NCI-H1092 treated with DMSO at 0.1 percent for 48 hours (cell line): ENCODE measurements at regions not wholly inside any gene's neighbourhood (a gene's known extent, or its start where the extent isn't known, plus 50 kb on each side); places are given as distances from the start of the nearest gene placed in this dataset.

ENCODE experiments used
- DNase-seq: peaks from one replicate; lab custom pipeline; 2025; lab: John Stamatoyannopoulos, UW

DNA sequence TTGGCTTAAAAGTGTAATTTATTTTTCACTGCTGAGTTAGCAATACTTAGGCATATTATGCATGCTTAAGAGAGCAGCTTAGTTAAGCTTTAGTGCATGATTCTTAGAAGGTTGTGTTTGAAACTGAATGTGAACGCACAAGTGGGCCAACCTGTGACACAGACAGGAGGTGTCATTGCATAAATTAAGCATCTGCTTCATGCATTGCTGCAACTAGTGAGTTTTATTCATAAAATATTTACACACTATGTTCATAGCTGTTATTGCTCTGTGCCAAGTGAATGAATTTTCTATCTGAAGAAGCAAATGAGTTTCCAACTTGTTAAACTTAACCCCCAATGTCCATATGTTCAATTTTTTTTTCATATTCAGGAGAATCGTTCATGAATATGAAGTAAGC is 806.4 kb downstream of the GALR1 start:
- DNase-seq = no peak

DNA sequence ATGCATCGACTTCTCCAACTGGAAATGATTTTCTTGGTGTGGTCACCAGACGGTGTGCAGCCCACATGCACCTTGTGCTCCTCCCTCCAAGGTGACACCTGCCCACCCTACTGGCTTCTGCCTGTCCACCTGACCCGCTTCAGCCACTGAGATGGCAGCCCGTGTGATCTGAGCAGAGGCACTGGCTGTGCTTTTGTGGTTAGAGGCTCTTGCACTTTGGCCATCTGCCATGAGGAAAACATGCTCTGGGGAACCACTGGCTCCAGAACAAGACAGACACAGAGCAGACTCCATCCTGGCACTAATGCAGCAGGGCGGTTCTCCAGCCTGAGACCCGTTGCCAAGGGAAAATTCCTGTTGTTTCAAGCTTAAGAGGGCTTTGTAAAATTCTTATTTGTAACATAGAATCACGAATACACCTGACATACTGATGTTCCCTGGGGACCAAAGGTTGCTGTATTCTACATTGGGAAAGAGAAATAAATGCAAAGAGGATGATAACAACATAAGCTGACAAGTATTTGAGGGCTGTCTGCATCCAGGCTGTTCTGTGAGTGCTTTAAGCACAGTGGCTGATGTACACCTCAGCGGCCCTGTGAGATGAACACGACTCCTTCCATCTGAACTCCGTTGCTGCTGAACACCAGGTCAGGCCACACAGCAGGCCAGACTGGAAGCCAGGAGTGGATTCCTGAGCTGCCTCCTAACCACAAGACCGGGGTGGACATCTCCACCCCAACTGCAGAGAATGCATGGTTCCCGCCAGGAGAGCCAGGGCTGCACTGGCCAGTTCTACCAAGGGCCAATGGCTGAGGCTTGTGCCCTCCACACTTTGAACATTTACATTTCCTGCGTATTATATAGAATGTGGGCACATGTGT is 820.4 kb downstream of the GALR1 start:
- DNase-seq = peak; percentile 79

DNA sequence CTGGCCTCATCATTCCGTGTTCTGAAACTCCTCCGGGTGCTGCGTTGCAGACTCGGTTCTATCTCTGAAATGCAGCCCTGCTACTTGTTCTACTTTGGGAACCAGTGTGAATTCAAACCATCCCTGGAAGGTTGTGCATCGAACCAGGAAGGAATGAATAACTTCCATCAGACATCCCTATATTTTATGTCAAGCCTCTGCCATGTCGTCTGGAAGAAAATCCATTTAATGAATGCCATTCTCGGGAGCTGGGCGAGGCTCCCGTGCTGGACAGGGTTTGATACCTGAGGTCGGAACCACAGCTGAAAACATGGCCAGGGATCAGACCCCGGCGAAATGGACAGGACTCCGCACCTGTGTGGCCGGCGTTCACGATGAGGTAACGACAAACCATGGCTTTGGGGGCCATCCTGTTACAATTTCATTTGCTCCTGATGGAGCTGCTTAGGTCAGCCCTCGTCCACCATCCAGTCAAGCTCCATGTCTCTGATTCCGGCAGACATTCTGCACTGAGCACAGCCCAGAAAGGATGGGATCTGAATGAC is 821.6 kb downstream of the GALR1 start:
- DNase-seq = no peak

GRCh38 chr18:78071776-78072175 is 822.1 kb downstream of the GALR1 start:
- no peak for DNase-seq

DNA sequence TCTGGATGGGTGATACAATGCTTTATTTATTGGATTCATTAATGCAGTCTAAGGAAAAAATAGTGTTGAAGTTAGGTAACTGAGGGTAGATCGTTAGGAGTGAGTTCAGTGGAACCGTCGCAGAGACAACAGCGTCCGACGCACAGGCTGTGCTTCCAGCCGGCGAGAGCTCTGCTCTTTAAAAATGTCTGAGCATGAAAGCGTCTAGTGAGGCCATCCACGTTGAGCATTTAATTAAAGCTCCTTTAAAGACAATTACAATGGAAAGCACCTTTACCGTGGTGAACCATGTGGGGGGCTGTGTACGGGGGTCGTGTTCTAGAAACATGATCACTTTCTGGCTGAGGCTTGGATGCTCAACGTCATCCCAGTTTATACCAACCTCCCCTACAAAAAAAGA is 822.7 kb downstream of the GALR1 start:
- DNase-seq = no peak

GRCh38 chr18:78073275-78073674 is 823.6 kb downstream of the GALR1 start:
- peak; percentile 26 for DNase-seq

DNA sequence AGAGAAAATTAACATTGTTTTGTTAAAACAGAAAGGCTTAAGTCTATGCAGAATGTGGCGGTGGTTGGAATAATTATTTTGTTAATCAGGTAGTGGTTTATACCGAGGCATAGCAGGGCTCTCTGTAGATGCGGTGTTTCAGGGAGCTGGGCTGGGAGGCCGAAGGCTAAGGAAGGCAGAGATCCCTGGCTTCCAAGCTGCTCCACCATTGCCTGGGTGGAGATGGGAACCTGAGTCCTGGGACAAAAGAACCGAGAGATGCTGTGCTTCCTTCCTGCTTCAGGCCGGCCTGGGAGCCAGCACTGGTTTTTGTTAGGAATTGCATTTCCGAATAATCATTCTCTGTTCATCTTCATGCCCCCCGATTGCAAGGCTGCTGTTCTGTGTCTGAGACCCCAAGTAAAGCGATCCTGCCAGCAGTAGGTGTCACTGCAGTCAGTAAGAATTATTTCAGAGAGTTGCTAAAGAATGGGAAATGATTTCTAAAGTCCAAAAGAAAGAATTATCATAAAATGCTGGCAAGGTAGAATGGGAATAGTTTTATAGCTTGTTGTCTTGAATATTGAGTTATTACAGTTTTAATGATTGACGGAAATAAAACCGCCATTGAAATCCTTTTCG is 824.9 kb downstream of the GALR1 start:
- DNase-seq = no peak

- no peak for DNase-seq
Observed at GRCh38 chr18:78080081-78080480, 830.4 kb downstream of the GALR1 start.

- DNase-seq = no peak
Observed at GRCh38 chr18:78080761-78081160, 831.1 kb downstream of the GALR1 start.

GRCh38 chr18:78082816-78083215 is 833.2 kb downstream of the GALR1 start:
- DNase-seq = peak; percentile 36

DNA sequence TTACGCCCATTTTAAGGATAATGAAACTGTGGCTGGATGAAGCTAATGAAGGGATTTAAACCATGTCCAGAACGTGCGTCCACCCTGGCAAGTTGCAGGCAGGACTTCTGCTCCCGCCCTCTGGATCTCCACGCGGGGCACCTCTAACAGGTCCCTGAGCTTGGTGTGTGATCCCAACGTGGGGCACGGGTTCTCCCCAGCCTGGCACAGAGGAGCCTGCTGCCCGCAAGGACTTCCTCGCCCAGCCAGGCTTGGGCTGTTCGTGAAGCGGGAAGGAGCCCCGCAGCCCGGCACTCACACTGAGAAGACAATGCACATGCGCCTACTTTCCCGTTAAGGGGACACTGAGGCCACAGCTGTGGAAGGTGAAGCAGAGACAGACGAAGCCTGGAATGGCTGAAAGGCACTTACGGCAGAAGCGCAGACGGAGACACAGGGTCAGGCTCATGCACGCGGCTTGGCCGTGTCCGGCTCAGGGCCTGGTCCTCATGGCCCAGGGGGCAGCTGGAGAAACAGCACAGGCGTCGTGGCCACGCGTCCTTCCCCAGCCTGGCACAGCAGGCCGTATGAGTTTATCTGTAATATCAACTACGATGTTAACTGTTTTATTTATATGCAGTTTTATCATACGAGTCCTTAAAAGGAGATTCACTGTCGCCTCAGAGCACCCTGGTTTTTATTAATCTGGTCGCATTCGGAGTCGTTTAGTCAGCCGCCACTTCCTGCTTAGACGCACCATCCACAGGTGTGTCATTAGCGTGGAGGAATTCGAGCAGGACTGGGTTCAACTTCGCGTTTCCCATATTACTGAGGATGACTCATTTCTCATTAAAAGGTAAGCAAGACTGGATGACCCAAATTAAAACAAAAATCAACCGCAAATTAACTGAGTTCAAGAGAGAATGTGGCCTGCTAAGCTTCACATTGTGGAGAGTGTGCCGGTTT is 835.9 kb downstream of the GALR1 start:
- DNase-seq = no peak

- DNase-seq = no peak
Observed at GRCh38 chr18:78086931-78087330, 837.3 kb downstream of the GALR1 start.

- no peak for DNase-seq
Observed at GRCh38 chr18:78087338-78087737, 837.7 kb downstream of the GALR1 start.

DNA sequence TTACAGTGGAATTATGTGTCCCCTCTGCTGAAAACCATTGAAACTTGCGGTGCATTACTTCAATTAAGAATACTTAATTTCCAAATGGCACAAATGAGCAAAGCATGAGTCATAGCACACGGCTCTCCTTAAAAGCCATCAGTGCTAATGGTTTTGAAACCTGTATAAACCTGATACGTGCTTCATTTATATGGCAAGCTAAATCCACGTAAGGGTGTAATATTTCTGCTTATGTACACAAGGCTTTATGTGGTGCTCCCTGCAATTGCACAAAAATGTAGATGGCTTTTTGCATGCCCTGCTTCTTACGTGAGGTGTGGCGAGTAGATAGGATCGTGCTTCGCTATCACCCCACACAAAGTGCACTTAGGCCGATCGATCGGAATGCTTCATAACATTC is 840.9 kb downstream of the GALR1 start:
- DNase-seq = peak; percentile 89

- no peak for DNase-seq
Observed at GRCh38 chr18:78092901-78093300, 843.3 kb downstream of the GALR1 start.

DNA sequence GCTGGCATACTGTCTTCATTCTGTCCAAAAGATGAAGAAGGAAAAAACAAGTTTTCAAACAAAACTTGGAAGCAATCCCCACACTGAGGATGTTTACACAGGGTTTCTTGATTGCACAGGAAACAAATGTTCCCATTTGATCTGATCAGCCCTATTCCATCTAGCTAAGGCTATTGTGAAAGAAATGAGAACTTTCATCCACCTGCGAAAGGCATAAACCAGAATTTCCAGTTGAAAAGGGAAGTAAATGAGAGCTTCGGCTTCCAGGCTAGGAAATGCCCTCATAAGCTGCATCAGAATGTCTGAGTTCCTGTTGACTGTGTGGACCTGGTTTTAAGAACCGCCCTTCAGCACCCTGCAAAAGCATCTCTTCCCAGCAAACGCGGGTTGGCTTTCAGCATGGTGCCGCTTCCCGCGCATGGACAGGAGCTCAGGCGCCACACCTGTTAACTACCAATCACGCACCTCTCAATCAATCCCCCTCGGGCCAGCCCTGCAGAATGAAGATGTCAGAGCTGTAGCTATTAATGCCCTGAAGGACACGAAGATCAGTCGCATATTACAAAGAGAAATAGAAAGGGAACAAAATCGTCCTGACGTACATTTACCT is 850.4 kb downstream of the GALR1 start:
- no peak for DNase-seq

DNA sequence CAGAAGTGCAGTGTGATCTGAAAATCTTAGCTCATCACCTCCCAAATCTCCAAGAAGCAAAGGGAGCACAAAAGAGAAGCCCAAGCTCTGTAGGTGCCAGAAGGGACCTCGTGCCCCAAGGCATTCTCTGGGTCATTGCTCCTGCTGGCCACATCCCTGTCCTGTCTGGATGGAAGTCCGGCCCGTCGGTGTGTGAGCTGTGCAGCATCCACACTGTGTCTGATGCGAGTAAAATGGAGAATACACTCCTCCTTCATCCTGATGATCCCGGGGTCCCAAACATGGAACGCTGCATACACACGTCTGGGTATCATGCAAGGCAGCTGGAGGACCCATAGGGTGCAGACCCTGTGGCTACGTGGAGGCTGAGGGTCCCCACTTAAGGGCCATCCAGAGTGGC is 851.4 kb downstream of the GALR1 start:
- DNase-seq = no peak

- no peak for DNase-seq
Observed at GRCh38 chr18:78102135-78102534, 852.5 kb downstream of the GALR1 start.

DNA sequence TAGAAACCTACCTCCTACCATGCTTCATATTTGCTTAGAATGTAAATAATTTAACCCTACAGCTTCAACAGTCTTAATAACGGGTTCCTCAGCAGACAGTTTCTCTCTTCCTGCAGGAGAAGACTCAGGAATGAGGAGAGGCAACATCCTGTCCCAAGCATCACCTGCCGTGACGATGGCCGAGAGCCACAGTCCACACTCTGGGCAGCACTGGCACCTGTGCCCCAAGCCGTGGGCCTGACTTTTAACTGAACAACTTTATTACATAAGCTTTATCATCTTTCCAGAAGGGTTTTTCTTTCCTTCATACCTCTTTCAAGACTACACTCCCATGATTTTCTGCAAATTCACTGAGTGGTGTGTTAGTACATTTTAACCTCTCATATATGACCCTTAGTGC is 856.0 kb downstream of the GALR1 start:
- no peak for DNase-seq

- DNase-seq = no peak
Observed at GRCh38 chr18:78106946-78107345, 857.3 kb downstream of the GALR1 start.

DNA sequence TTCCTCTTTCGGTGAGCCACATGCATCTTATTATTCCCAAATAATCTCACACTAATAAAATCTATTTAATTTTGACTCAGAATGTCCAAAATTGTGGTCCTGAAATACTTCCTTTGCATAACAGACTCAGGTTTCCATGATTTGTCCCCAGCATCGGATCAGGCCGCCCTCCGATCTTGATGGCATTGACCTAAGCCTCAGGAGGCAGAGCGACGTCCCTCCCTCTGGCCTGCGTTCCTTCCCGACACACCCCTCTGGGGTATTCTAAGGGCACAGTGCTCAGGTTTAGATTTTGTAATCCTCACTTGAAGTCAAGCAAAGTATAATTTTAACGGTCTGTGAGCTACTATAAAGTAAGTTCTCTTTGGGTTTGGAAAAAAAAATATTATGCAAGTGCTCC is 857.7 kb downstream of the GALR1 start:
- no peak for DNase-seq

DNA sequence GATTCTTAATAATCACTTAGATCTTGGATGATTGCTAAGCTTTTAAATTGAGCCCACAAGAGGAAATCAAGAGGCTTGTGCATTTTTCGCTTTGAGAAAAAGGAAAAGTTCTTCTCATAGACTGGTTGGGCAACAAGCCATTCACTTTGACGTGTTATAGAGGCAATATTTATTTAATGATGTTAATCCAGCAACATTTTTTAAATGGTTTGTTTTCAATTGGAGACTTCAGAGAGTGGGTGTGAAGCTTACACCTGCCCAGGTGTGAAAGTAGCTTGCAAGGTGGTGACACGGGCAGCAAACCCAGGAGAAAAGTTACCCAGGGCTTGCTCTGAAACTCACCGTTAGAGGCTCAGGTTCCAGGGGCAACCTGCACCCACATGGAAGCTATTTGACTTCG is 858.9 kb downstream of the GALR1 start:
- DNase-seq = no peak
